ENCODE measurements at regions not wholly inside any gene's neighbourhood (a gene's known extent, or its start where the extent isn't known, plus 50 kb on each side); places are given as distances from the start of the nearest gene placed in this dataset.

DNA sequence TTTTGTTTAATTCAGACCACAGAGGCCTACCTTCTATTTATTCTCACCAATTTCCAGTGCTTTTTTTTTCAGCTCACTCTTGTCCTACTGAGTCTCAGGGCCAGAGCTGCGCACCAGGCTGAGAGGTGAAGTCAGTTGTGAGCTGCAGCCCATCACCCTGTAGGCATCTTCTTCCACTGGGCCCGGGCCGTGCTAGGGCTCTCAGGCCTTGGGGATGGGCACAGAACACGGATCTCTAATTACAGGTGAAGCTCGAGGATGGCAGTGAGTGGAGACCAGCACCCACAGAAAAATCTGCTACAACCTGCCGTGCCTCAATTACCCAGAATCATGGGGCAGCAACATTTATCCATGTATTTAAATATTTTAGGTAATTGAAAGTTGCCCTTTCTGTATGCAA, 82.1 kb downstream of the IRX5 start:
- TF ChIP-seq POLR2A (IDR thresholded peaks at IDR 0.05) (no peak), POLR2AphosphoS5 (IDR thresholded peaks at IDR 0.05) (no peak)
